Erythroblast (primary cell): ENCODE measurements at regions not wholly inside any gene's neighbourhood (a gene's known extent, or its start where the extent isn't known, plus 50 kb on each side); places are given as distances from the start of the nearest gene placed in this dataset.
A peak's percentile ranks its signal among the peaks of the same experiment; 100 is the strongest.
"Not testable (repeated sequence)": the region's sequence is repeated elsewhere in the genome, so short reads cannot be mapped to it uniquely, and the experiment has no call there.

Experiments used
- DNase-seq, 2 experiments: peaks; one replicate each; lab custom pipeline; 2025; lab: John Stamatoyannopoulos, UW
- GATA1 ChIP-seq: IDR thresholded peaks from 2 replicates; pipeline ENCODE4 v1.6.1; 2011; ENCODE audit warnings: low read depth, mild to moderate bottlenecking, control low read depth, low read length, moderate library complexity
- POLR2A ChIP-seq: IDR thresholded peaks from 2 replicates; pipeline ENCODE4 v1.6.1; 2011; ENCODE audit warnings: mild to moderate bottlenecking, low read length

DNA sequence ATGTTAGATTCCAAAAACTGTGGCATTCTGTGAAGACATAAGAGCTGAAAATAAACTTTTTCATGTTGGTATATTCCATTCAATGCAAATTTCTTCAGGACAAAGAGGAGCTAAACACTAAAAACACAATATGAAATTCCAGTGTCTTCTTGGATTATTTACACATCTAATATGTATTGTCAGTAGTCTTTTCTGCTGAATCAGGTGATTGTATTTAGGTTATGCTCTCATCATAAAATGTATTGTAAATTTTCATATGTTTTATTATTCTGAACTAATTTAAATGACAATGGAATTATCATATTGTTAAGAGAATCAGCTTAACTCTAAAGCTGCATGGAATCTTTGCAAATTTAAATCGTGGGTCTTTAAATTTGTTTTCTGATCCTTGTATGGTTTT, 526.7 kb downstream of the PDHA2 start:
- TF ChIP-seq GATA1 (no peak), POLR2A (no peak)
- no peak for DNase-seq

DNA sequence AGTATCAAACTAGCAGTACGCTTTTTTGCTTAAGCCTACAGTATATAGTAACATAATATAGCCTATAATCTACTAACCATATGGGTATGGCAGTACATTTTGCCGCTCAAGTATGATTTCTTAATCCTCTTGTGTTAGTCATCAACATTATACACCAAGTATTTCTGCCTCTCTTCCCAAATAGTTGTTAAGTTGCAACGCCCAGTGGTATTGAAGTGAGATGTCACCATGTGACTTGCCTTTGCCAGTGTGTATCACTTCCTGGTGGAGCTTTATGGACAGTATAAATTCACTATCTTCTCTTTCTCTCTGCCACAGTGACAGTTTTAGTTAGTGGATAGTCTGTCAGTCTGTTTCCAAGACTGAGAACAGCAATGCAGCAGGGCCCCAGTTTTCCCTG, 535.5 kb downstream of the PDHA2 start:
- DNase-seq, result no peak
- no peak for TF ChIP-seq POLR2A
- TF ChIP-seq GATA1, result no peak

DNA sequence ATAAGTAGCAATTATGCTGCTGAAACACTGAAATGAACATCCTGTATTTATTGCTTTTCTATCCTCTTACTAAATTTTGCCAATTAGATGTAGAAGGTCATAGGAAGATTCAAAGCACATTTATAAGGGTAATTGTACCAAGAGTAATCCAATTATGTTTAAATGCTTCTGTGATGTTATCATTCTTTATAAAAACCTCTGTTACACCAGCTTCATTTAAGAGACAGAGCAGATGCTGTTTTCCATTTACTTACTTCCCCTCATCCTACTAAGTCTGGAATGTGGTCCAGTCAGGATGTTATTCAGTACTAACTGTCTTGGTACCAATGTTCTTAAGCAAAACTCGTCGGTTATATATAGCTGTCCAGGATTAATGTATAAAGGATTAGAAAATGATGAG, 539.6 kb downstream of the PDHA2 start:
- TF ChIP-seq GATA1, result no peak
- no peak for TF ChIP-seq POLR2A
- DNase-seq, result no peak

DNA sequence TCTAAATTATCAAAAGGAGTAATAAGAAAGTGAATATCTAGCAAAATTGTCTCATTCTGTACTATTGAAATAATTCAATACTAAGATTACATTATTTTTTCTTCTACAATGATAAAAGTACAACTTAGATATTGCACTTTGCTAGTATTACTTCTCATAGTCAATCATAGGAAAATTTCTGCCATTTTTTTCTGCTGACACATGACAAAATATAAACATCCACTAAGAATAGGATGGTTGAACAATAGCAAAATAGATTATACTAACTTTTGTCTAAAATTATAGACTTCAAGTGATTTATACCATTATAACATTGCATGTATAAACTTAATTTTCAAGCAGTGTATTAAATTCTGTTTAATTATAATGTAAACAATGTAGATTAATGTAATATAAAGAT, 540.2 kb downstream of the PDHA2 start:
- TF ChIP-seq GATA1, result no peak
- TF ChIP-seq POLR2A, result no peak
- no peak for DNase-seq

DNA sequence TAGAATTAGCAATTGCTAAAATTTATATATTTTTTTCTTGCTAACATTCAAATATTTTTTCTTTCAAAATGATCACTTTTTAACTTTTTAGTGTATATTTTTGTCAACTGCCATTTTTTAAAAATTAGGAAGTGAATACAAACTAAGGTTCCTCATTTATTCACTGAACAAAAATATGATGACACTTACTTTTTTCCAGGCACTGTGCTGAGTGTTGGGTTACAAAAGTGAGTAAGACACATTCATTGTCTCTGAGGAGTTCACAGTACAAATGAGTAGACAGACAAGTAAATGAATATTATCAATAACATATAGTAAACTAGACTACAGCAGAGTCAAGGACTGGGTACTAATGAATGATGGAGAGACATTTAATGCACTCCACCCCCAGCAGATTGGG, 543.5 kb downstream of the PDHA2 start:
- no peak for DNase-seq
- TF ChIP-seq GATA1 (no peak), POLR2A (no peak)

DNA sequence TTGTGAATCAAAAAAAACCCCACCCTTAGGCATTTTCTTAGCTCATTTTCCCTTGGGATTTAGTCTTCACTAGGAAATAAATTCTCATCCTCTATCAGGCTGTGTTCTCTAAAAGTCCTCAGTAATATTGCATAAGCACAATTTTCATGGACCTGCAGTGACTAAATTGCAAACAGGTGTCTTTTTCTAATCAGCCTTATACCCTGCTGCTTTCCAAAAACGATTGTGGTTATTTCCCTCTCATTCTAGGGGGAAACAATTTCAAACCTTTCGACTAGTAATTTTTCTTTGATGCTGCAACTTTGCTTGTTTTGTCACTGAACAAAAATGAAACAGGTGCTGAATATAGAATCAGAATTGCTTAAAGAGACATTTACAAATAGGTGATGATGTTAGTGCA, 549.9 kb downstream of the PDHA2 start:
- DNase-seq, result no peak
- no peak for TF ChIP-seq GATA1
- TF ChIP-seq POLR2A, result no peak

DNA sequence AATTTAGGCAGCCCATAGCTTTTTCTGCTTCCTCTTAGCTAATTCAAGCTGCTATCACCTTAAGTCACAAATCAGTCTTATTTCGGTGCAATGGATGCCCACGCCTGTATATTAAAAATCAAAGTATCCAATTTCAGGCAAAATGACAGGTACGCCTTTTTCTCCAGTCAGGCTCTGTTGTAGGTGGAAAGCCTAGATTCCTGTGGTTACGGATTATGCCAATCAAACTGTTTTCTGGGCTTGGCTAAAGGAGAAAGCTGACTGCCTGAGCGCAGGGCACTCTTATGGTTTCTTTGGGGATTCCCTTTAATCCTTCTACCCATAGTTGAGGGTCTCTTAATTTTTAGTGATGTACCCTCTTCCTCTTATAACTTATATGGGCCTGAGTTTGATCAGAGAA, 550.5 kb downstream of the PDHA2 start:
- DNase-seq, result no peak
- TF ChIP-seq POLR2A (no peak), GATA1 (no peak)

DNA sequence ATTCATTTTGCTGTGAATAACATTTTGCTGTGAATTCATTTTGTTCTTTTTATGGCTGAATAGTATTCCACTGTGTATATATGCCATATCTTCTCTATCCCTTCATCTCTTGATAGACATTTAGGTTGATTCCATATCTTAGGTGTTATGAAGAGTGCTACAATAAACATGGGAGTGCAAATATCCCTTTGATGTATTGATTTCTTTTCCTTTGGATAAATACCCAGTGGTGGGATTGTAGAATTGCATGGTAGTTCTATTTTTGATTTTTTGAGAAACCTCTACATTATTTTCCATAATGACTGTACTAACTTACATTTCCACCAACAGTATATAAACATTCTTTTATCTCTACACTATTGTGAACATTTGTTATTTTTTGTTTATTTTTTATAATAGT, 555.9 kb downstream of the PDHA2 start:
- TF ChIP-seq GATA1 (no peak), POLR2A (no peak)
- DNase-seq, result no peak

DNA sequence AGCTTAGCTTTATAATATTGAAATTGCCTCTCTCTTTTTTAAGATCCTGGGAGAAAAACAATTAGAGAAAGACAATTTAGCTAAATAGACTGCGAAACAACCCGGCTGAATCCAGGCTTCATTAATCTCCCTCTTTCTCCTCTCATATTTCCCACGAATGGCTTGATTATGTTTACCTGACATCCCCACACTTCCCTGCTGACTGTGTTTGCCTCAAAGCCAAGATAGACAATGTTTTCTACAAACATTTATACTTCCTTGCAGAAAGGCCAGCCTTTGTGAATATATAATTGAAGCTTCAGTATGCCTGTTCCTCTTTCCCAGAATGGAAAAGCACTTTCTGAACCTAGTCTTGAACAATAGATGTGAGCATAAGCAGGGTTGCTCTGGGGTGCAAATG, 566.8 kb downstream of the PDHA2 start:
- DNase-seq, result no peak
- TF ChIP-seq POLR2A, result no peak
- no peak for TF ChIP-seq GATA1

DNA sequence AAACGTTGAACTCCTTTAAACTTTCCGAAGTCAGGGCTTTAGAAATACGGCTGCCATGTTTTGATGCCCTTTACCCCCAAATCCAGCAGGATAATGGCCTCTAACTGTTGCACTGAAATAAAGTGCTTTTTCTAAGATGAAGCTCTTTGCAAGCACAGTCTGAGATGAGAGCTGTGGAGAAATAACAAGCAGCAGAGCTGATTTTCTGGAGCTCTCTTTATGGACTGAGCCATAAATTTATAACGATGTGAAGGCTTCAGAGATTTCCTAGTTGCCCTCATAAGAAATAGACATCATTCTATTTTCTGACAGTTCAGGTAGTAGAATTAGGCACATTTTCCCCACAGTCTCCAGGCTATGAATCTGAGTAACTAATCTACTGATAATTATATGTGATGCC, 567.3 kb downstream of the PDHA2 start:
- no peak for DNase-seq
- no peak for TF ChIP-seq GATA1
- TF ChIP-seq POLR2A, result no peak

DNA sequence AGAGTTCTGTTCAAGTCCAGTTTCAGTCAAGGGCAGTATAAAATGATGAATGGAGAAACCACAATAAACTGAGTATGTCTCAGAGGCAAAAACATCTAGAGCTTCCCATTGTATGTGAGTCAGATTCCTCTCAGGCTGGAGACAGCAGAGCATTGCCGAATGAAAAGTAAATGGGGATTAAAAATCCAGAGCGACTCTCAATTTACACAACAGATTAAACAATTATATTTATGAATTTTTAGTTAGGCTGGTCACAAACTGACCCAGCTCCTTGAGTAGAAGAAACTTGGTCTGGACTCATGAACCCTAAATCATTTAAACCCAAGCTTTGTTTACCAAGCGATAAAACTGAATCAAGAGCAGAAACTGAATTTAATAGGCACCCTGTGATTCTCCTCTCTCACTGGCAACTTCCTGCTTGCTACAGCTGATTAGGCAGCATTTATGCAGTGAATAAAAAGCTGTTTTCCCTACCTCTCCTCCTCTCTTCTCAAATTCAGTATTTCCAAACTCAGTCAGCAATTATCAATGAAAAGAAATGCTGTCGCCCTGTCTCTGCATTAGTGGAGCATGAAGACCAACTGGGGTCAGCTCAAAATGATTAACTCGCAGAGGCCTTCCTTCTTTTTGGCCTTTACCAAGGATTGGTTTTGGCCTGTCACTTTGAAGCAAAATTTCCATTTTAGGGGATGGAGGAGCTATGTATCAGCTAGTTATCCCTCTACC, 568.0 kb downstream of the PDHA2 start:
- TF ChIP-seq GATA1 (no peak), POLR2A (no peak)
- DNase-seq, result no peak

DNA sequence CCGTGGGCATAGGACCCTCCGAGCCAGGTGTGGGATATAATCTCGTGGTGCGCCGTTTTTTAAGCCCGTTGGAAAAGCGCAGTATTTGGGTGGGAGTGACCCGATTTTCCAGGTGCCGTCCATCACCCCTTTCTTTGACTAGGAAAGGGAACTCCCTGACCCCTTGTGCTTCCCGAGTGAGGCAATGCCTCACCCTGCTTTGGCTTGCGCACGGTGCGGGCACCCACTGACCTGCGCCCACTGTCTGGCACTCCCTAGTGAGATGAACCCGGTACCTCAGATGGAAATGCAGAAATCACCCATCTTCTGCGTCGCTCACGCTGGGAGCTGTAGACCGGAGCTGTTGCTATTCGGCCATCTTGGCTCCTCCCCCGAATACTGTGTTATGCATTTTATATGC, 575.0 kb downstream of the PDHA2 start:
- DNase-seq, result not testable (repeated sequence)

DNA sequence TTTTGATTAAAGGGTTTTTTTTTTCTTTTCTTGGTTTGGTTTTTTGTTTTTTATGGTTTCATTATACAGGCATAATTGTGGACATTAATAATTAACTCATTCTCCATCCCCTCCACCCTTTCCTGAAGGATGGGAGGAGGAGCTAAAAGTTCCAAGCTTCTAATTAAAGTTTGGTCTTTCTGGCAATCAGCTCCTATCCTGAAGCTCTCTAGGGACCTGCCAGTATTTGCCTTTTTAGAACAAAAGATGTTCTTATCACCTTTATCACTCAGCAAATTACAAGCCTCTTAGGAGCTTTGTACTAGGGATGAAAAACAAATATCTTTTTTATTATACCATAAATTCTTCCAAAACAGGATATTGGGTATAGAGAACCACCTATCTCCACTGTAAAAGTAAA, 589.8 kb downstream of the PDHA2 start:
- no peak for TF ChIP-seq GATA1
- TF ChIP-seq POLR2A, result no peak
- DNase-seq, result no peak

DNA sequence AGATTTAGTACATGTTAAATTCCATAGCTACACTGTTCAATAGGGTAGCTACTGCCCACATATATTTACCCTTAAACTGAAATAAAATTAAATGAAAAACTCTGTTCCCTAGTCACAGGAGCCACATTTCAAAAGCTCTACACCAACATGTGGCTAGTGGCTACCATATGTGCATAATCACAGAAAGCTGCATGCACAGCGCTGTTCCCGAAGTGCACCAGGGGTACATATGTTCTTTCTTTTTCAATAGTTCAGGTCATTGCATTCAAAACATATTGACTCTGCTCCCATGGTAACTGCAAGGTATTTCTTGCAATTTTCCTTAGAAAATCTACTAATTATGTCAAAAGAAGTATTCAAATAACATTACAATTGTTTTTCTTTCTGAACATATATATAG, 591.2 kb downstream of the PDHA2 start:
- no peak for DNase-seq
- TF ChIP-seq POLR2A (no peak), GATA1 (no peak)

DNA sequence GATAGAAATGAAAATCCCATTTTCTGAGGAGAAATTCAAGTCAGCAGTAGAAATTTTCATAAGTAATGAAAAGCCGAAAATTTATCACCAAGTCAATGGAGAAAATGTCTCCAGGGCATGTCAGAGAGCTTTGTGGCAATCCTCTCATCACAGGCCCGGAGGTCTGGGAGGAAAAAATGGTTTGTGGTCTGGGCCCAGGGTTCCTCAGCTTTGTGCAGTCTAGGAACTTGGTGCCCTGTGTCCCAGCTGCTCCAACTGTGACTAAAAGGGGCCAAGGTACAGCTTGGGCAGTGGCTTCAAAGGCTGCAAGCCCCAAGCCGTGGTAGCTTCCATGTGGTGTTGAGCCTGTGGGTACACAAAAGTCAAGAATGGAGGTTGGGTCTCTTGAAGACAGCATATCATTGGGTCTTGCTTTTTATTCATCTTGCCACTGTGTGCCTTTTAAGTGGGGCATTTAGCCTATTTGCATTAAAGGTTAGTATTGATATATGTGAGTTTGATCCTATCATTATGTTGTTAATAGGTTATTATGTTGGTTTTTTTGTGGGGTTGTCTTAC, 608.5 kb downstream of the PDHA2 start:
- peak; percentile 19 to 27 for DNase-seq
- no peak for TF ChIP-seq POLR2A
- no peak for TF ChIP-seq GATA1
